Loucy (cell line): ENCODE measurements at regions not wholly inside any gene's neighbourhood (a gene's known extent, or its start where the extent isn't known, plus 50 kb on each side); places are given as distances from the start of the nearest gene placed in this dataset.

Source experiments
- H2AFZ ChIP-seq: fragments of 200-600 bp; sonication (generic); 2 replicates; pipeline ENCODE4 v1.6.0; 2016; ENCODE audit warnings: antibody characterized with exemption, mild to moderate bottlenecking, low read length, moderate library complexity
- H3F3A ChIP-seq: fragments of 200-600 bp; 2 replicates; pipeline ENCODE4 v1.6.0; 2016; ENCODE audit warnings: antibody characterized with exemption, low read depth, mild to moderate bottlenecking
- H3K27me3 ChIP-seq: fragments of 200-600 bp; sonication (generic); 2 replicates; pipeline ENCODE4 v1.6.1; 2014; ENCODE audit warnings: low read length, mild to moderate bottlenecking; ENCODE audit not compliant: insufficient read depth, poor library complexity, severe bottlenecking
- H3K36me3 ChIP-seq: fragments of 200-600 bp; sonication (generic); 2 replicates; pipeline ENCODE4 v1.6.1; 2016; ENCODE audit warnings: low read length; ENCODE audit not compliant: insufficient read depth
- H3K4me1 ChIP-seq: fragments of 200-600 bp; sonication (generic); 2 replicates; pipeline ENCODE4 v1.5.1; 2014; ENCODE audit warnings: low read length, mild to moderate bottlenecking; ENCODE audit not compliant: insufficient read depth, poor library complexity, severe bottlenecking
- H3K4me2 ChIP-seq: fragments of 200-600 bp; sonication (generic); 2 replicates; pipeline ENCODE4 v1.6.0; 2014; ENCODE audit warnings: antibody characterized with exemption, low read length, low read depth, mild to moderate bottlenecking; ENCODE audit not compliant: poor library complexity, severe bottlenecking
- H3K4me3 ChIP-seq: fragments of 200-600 bp; sonication (generic); 2 replicates; pipeline ENCODE4 v1.5.1; 2014; ENCODE audit warnings: low read length, mild to moderate bottlenecking, mixed read lengths; ENCODE audit not compliant: poor library complexity, severe bottlenecking
- H3K79me2 ChIP-seq: fragments of 200-600 bp; sonication (generic); 2 replicates; pipeline ENCODE4 v1.6.1; 2014; ENCODE audit warnings: low read length; ENCODE audit not compliant: insufficient read depth
- H3K9ac ChIP-seq: fragments of 200-600 bp; sonication (generic); 2 replicates; pipeline ENCODE4 v1.6.0; 2014; ENCODE audit warnings: mild to moderate bottlenecking, low read depth, low read length, moderate library complexity; ENCODE audit not compliant: poor library complexity, severe bottlenecking
- H3K9me2 ChIP-seq: fragments of 200-600 bp; sonication (generic); replicated peaks from 2 replicates; pipeline ENCODE4 v1.6.1; 2016; ENCODE audit warnings: low read depth, low read length, mixed read lengths
- H3K9me3 ChIP-seq: fragments of 200-600 bp; sonication (generic); 2 replicates; pipeline ENCODE4 v1.6.1; 2014; ENCODE audit warnings: mild to moderate bottlenecking, antibody characterized with exemption, low read length, low read depth; ENCODE audit not compliant: insufficient read depth
- H4K20me1 ChIP-seq: fragments of 200-600 bp; sonication (generic); 2 replicates; pipeline ENCODE4 v1.6.0; 2014; ENCODE audit warnings: antibody characterized with exemption, low read length, mild to moderate bottlenecking; ENCODE audit not compliant: insufficient read depth, poor library complexity, severe bottlenecking
- EZH2phosphoT487 ChIP-seq: fragments of 200-600 bp; IDR thresholded peaks from 2 replicates; pipeline ENCODE4 v1.6.1; 2018; ENCODE audit warnings: antibody characterized with exemption, mild to moderate bottlenecking, moderate library complexity, borderline replicate concordance
- TF ChIP-seq, protein P1 (sequence below): fragments of 200-600 bp; sonication (generic); conservative IDR thresholded peaks from 2 replicates; pipeline ENCODE4 v1.5.1; 2014; ENCODE audit warnings: mild to moderate bottlenecking, antibody characterized with exemption, low read length

DNA sequence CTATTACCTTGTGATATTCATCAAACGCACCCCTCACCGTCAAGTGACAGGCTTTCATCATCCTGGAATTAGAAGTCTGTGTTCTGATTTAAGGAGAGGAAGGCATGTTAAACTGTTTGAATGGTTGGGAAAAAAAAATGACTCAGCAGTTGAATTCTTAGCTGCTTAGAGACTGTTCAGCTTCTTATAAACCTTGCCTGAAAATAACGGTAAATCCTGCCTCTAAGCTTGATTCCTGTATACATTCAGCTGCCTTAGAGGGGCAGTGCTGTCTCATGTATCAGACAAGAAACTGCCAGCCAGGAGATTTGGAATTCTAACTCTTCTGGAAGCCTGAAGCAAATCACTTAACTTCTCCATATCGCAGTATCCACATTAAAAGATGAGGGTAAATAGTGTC is 437.4 kb downstream of the JRKL start:
- H3K9ac ChIP-seq = no peak overlapping the region
- no peak overlapping the region for H3K4me3 ChIP-seq
- no peak overlapping the region for H3K4me2 ChIP-seq
- no peaks in the 10 kb centered on the region for H3K79me2 ChIP-seq
- TF ChIP-seq EZH2phosphoT487 = no peak
- TF ChIP-seq, protein P1, sequence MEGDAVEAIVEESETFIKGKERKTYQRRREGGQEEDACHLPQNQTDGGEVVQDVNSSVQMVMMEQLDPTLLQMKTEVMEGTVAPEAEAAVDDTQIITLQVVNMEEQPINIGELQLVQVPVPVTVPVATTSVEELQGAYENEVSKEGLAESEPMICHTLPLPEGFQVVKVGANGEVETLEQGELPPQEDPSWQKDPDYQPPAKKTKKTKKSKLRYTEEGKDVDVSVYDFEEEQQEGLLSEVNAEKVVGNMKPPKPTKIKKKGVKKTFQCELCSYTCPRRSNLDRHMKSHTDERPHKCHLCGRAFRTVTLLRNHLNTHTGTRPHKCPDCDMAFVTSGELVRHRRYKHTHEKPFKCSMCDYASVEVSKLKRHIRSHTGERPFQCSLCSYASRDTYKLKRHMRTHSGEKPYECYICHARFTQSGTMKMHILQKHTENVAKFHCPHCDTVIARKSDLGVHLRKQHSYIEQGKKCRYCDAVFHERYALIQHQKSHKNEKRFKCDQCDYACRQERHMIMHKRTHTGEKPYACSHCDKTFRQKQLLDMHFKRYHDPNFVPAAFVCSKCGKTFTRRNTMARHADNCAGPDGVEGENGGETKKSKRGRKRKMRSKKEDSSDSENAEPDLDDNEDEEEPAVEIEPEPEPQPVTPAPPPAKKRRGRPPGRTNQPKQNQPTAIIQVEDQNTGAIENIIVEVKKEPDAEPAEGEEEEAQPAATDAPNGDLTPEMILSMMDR = no peak
- no peaks in the 10 kb centered on the region for H3K4me1 ChIP-seq
- no peaks in the 10 kb centered on the region for H3K9me3 ChIP-seq
- H4K20me1 ChIP-seq = no peaks in the 10 kb centered on the region
- no peaks in the 10 kb centered on the region for H3F3A ChIP-seq
- H3K27me3 ChIP-seq = no peaks in the 10 kb centered on the region
- H2AFZ ChIP-seq = no peak overlapping the region
- H3K9me2 ChIP-seq = no peaks in the 10 kb centered on the region
- H3K36me3 ChIP-seq = no peaks in the 10 kb centered on the region

GRCh38 chr11:96841792-96842191 is 452.0 kb downstream of the JRKL start:
- H3K4me2 ChIP-seq = no peak overlapping the region
- H3K4me3 ChIP-seq = no peak overlapping the region
- no peak overlapping the region for H3K9ac ChIP-seq
- TF ChIP-seq, protein P1 = no peak
- no peak for TF ChIP-seq EZH2phosphoT487
- H3F3A ChIP-seq = no peaks in the 10 kb centered on the region
- no peaks in the 10 kb centered on the region for H4K20me1 ChIP-seq
- H3K36me3 ChIP-seq = no peaks in the 10 kb centered on the region
- H3K9me3 ChIP-seq = no peaks in the 10 kb centered on the region
- no peak overlapping the region for H2AFZ ChIP-seq
- no peaks in the 10 kb centered on the region for H3K79me2 ChIP-seq
- no peaks in the 10 kb centered on the region for H3K4me1 ChIP-seq
- no peaks in the 10 kb centered on the region for H3K9me2 ChIP-seq
- no peaks in the 10 kb centered on the region for H3K27me3 ChIP-seq

GRCh38 chr11:96842731-96843130 is 452.9 kb downstream of the JRKL start:
- no peak overlapping the region for H3K4me2 ChIP-seq
- H3K9ac ChIP-seq = no peak overlapping the region

More at GRCh38 chr11:96842731-96843130, 452.9 kb downstream of the JRKL start:
- H3K4me3 ChIP-seq = no peak overlapping the region
- H4K20me1 ChIP-seq = no peaks in the 10 kb centered on the region
- H3K36me3 ChIP-seq = no peaks in the 10 kb centered on the region
- no peaks in the 10 kb centered on the region for H3K4me1 ChIP-seq
- H3K9me2 ChIP-seq = no peaks in the 10 kb centered on the region
- no peaks in the 10 kb centered on the region for H3K27me3 ChIP-seq
- H3F3A ChIP-seq = no peaks in the 10 kb centered on the region
- H3K9me3 ChIP-seq = no peaks in the 10 kb centered on the region
- H2AFZ ChIP-seq = no peak overlapping the region
- H3K79me2 ChIP-seq = no peaks in the 10 kb centered on the region
- no peak for TF ChIP-seq EZH2phosphoT487
- TF ChIP-seq, protein P1 = no peak
